NCI-H1105 treated with DMSO at 0.1 percent for 48 hours (cell line): ENCODE measurements at regions not wholly inside any gene's neighbourhood (a gene's known extent, or its start where the extent isn't known, plus 50 kb on each side); places are given as distances from the start of the nearest gene placed in this dataset.
"Not testable (repeated sequence)": the region's sequence is repeated elsewhere in the genome, so short reads cannot be mapped to it uniquely, and the experiment has no call there.

ENCODE experiments used
- DNase-seq: peaks from one replicate; lab custom pipeline; 2025; lab: John Stamatoyannopoulos, UW

DNA sequence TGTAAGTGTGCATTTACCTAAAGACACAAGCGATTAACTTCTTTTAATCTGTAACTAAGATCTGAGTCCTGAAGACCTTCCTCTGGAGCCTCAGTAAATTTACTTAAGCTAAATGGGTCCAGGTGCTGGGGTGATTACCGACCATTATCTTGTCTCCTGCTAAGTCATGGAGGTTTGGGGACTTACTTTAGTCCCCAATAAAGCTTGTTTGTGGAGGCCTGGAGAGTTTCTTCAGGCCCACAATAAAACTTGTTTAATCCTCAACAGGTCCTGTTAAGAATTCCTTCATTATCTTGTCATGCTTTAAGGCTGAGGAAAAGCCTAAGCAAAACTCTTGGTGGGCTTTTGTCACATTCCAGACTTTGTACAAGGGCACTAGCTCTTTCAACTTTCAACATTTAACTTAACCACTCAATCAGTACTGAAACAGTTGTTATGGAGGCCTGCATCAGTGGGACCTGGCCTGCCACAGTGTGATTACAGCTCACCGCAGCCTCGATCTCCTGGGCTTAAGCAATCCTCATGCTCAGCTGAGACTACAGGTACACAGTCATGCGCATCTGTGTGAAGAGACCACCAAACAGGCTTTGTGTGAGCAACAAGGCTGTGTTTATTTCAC is 84.0 kb downstream of the FMO4 start:
- DNase-seq = no peak

GRCh38 chr1:171403393-171403792 is 81.9 kb upstream of the PRRC2C start:
- no peak for DNase-seq

DNA sequence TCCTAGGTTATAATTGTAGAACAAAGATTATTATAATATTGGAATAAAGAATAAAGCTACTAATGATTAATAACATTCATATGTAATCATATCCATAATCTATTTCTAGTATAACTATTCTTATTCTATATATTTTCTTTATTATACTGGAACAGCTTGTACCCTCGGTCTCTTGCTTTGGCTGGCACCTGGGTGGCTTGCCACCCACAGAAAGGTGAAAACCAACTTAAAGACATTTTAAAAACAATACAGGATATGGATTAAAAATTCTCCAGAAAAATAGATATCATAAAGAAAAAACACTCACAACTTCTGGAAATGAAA is 80.0 kb upstream of the PRRC2C start:
- no peak for DNase-seq

GRCh38 chr1:171413557-171413956 is 71.8 kb upstream of the PRRC2C start:
- DNase-seq = not testable (repeated sequence)

- DNase-seq = no peak
These were observed 66.8 kb upstream of the PRRC2C start for GRCh38 chr1:171418546-171418945.

GRCh38 chr1:171420810-171421209 is 64.5 kb upstream of the PRRC2C start:
- DNase-seq = no peak

DNA sequence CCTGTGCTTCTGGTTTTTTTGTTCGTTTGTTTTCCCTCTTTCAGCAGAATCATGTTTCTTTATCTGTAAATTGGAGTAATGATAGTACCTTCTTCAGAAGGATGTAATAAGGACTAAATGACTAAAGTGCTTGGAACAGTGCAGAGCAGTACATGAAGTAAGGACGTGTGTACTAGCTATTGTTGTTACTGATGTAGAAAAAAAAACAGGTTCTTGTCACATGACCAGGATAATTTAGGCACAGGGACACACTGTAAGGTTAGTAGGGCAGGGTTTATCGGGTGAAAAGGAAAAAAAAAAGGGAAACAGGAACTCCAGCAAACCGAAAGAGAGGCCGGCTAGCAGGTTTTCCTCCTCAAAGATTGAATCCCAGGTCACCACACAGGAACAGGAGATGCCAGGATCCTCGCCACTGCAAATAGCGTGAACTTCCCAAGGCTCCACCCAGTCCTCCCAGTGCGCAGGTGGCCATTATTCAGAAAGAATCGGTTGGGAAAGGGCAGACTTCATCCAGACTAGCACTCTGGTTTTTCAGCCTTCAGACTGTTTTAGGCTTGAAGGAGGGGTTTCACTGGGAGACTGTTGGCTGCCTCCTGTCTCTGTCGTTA is 63.8 kb upstream of the PRRC2C start:
- DNase-seq = no peak

GRCh38 chr1:171422511-171422910 is 62.8 kb upstream of the PRRC2C start:
- no peak for DNase-seq

DNA sequence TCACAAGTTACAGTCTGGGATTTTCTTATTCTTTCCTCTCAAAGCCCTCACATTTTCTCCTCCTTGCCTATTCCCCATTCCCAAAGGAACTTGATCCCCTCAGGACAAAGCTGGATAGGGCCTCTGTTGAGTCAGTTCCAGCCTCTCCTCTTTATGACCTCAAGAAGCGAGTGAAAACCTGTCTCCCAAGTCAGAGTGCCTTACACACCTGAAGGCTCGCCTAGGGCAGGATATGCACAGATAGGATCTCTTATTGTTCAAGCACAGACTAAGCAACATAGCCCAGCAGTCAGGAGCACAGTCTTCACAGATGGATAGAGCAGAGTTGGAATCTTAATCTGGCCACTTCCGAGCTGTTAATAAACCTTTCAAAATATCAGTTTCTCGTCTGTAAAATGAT is 60.8 kb upstream of the PRRC2C start:
- DNase-seq = no peak

- no peak for DNase-seq
These were observed 58.7 kb upstream of the PRRC2C start for GRCh38 chr1:171426645-171427044.

- DNase-seq = no peak
These were observed 57.4 kb upstream of the PRRC2C start for GRCh38 chr1:171427852-171428471.

GRCh38 chr1:171429137-171429536 is 56.2 kb upstream of the PRRC2C start:
- DNase-seq = no peak

- no peak for DNase-seq
These were observed 53.3 kb upstream of the PRRC2C start for GRCh38 chr1:171431994-171432393.

DNA sequence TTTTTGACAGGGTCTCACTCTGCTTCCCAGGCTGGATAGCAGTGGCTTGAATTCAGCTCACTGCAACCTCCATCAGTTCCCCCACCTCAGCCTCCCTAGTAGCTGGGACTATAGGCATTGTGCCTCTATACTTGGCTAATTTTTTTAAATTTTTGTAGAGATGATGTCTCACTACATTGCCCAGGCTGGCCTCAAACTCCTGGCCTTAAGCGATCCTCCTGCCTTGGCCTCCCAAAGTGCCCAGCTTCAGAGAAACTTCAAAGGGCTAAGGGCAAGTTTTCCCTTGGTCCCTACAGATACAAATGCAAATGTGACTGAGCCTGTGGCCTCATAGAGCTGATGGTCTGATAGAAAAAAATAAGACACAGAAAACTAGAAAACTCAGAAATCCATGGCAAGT is 52.9 kb upstream of the PRRC2C start:
- no peak for DNase-seq

DNA sequence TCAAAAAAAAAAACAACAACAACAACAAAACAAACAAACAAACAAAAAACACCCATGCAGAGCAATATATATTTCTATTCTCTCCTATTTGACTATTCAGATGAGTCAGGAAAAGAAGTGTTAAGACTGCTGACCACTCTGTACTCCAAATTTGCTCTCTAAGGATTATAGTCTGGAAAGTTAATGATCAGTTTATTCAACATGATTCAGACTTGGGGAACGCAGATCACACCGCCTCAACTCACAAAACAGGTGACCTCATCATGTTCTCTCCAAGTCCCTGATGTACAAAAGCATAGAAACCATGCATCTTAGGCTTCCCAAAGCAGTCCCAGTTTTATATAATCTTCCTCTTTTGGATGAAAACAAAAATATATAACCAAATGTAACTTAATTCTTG is 51.9 kb upstream of the PRRC2C start:
- no peak for DNase-seq

GRCh38 chr1:171434717-171435346 is 50.5 kb upstream of the PRRC2C start:
- DNase-seq = peak; percentile 3
